RPMI8226 (cell line): ENCODE measurements at regions not wholly inside any gene's neighbourhood (a gene's known extent, or its start where the extent isn't known, plus 50 kb on each side); places are given as distances from the start of the nearest gene placed in this dataset.

ENCODE experiments used
- DNase-seq: peaks from one replicate; pipeline ENCODE4 v3.0.0-alpha.2; 2015

DNA sequence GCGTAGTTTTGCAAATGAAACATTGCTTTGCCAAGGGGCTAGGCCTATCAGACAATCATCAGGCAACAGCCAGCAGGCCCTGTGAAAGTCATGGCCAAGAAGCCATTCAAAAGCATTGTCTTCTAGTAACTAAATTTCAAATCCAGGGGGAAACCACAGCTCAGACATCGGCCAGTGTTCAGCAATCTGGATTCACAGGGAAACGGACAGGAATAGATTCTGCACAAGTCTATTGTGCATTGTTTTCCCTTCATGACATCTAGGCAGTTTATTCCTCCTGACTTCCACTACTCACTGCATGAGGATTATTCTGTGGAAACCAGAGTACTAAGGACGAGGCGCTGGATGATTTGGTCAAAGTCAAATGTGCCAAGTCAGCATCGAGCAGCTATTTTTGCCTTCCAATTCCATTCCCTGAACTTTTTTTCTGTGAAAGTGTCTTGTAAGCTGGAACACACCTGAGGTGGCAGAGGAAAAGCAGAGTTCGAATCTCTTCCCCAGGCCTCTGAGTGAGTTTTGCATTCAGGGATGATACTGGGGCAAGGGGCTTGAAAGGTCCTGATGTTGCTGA lies 75.4 kb downstream of the VCPKMT start:
- no peak for DNase-seq

DNA sequence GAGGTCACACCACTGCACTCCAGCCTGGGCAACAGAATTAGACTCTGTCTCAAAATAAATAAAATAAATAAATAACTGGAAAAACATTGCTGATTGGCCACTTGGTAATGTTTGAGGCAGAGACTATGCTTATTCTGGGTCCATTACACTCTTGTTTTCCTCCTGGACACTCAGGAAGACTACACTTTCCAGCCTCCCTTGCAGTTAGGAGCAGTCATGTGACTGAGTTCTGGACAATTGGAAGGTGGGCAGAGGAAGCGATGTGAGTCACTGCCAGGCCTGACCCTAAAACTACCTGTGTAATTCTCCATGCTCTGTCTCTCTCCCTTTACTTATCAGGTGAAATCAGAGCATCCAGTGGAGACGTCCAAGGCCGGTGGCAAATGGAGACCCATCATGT lies 74.4 kb downstream of the VCPKMT start:
- no peak for DNase-seq

DNA sequence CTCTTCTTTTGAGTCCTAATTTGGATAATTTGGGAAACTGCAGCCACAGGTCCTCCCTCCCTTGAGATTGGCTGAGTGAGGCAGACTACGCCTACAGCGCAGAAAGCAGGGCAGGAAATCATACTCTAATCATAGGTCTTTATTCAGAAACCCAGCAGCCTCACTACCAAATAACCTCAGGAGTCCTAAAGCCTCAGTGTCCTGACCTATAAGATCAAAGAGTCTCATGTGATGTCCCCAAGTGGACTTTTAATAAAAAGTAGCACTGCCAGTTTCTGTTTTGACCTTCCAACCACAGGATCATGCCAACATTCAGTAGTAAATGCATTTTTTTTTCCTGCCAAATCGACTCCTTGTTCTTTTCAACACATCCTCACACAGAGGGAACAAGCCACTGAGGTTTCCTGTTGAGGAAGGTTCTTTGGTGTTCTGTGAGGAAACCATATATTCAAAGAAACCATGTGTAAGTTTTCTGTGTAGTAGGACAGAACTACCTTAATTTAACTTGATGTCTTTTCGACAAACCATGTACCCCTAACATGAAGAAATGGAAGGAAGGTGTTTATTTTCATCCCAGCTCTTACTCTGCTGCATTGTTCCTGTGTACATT lies 72.2 kb downstream of the VCPKMT start:
- DNase-seq = no peak

DNA sequence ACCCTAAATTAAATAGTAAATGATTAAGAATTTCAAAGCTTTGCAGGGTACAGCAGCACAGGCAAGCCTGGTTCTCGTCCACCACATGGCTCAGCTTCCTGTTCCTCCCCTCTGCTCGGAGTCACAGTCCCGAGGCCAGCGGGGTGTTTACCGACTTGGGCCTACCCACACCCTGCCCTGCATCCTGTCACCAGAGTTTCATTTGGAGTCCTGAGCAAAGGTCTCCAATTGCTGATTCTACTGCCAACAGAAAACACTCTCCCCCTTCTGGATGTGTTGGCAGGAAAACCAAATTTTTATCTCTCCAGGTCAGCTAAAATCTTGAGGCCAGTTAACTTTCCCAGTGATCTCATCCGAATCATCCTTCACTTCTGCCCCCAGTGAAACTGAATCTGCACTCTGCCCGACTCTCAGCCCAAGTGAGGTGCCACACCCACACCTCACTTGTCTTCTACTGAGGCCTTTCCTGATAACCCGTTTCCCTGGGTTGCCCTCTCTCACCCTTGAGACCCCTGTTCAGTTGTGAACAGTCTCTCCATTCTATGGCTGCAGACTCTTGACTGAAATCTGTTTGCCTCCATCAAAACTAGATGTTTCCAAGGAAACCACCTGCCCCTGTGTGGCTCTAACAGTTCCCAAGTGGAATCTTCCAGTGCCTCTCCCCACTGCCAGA lies 71.2 kb downstream of the VCPKMT start:
- peak; percentile 62 for DNase-seq

DNA sequence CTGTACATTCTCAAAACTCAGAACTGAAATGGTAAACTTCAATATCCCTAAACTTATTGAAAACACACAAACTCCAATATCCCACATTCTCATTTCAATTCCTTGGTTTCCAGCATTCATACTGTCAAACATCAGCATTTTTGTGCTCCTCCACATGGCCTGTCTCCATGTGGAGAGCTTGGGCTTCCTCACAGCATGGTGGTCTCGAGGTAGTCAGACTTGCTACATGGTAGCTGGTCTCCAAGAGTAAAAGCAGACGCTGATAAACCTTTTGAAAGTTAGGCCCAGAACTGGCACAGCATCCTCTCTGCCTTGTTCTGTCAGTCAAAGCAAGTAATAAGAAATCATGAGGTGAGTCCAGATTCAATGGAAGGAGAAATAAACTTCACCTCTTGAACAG lies 70.5 kb downstream of the VCPKMT start:
- no peak for DNase-seq

DNA sequence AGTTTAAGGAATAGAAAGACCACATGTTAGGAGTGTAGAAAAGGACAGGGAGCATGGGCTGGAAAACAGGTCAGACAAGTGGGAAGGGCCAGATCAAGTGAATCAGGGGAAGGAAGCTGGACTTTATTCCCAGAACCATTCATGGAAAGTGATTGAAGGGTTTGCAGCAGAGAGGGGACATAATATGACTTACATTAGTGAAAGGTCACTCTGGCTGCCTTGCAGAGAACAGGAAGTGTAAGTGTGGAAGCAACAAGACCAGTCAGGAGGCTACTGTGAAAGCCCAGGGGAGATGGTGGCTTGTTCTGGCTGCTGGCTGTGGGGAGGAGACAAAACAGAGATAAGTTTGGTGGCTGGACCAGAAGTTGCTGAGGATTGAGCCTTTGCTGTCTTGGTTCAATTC lies 69.1 kb downstream of the VCPKMT start:
- DNase-seq = peak; percentile 8

DNA sequence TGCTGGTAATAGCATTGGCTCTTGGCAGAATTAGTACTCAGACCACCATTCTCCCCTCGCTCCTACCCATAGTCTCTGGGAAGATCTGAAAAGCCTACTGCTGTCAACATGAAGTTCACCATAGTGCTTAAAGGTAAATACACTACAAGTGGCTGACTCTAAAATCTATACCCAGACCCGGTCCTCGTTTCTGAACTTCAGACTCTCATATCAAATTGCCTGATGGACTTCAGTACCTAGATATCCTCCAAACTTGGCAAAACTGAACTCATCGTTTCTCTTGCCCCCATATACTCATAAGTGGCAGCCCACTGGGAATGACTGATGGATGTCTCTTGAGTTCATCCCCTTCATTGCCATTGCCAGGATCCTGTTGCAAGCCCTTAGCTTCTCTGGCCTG lies 67.3 kb downstream of the VCPKMT start:
- DNase-seq = no peak

DNA sequence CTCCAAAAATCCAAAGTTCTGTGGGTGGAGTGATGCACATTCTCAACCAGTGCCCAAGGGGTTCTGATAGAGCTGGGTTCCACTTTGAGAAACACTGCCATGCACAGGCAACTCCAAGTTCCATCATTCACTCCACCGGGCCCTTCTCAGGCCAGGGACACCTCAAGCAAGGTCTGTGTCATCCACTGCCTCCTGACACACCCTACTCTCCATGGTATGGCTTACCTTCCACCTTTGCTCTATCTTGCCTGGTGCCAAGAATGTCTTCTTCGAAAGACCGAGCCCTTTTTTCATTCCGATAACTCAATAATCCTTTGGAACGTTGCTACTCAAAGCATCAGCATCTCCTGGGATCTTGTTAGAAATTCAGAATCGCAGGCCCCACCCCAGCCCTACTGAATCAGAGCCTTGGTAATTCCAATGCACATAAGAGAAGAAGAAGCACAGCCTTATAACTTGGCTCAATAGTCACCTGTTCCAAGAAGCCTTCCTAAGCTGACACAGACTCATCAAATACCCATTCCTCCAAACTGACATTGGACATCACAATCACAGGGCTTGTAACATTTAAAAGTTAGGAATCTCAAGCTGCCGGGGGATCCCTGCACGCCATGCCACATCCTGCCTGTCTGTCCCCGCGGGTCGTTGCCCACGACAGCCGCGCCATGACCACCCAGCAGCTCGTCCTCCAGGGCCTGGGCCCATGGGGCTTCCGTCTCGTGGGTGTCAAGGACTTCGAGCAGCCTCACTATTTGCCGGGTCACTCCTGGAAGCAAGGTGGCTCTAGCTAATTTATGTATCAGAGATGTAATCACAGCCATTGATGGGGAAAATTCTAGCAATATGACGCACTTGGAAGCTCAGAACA lies 66.4 kb downstream of the VCPKMT start:
- no peak for DNase-seq

DNA sequence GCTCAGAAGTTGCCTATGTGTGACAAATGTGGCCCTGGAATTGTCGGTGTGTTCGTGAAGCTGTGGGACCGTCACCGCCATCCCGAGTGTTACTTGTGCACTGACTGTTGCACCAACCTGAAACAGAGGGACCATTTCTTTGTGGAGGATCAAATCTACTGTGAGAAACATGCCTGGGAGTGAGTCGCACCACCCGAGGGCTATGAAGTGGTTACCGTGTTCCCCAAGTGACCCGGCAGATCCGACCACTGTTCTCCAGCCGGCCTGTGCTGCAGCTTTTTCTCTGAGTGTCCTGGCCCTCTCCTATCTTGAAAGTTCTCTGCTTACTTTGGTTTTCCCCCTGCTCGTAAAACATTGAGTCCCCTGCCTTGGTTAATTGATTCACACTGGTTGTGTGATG lies 65.3 kb downstream of the VCPKMT start:
- no peak for DNase-seq

DNA sequence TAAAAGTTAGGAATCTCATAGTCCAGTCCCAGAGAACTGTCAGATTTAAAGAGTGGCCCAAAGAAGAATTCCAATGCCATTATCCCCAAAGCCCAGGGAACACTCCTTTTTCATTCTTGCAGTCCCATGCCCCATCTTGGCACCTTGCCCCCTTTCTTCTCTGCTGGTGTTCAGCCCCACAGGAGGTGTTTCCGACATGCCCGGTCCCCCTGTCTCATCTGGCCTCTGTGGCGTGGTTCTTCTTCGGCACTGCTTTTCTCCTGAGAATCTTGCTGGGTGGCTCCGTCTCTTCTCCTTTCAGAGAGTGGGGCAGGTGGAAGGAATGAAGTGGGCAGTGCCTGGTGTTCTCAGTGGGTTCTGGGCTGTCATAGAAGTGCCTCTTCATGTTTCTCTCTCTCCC lies 64.7 kb downstream of the VCPKMT start:
- DNase-seq = no peak

DNA sequence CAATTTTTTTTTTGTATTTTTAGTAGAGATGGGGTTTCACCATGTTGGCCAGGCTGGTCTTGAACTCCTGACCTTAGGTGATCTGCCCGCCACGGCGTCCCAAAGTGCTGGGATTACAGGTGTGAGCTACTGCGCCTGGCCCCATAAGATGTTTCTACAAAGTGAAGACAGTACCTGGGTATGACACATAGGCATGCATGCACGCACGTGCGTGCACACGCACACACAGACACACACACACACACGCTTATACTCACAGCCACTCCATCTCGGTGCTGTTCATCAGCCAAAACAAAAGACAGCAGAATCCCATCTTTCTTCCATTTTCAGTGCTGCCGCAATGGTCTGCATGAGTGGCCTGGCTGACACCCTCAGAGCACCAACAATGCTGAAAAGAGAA lies 63.9 kb downstream of the VCPKMT start:
- DNase-seq = no peak

DNA sequence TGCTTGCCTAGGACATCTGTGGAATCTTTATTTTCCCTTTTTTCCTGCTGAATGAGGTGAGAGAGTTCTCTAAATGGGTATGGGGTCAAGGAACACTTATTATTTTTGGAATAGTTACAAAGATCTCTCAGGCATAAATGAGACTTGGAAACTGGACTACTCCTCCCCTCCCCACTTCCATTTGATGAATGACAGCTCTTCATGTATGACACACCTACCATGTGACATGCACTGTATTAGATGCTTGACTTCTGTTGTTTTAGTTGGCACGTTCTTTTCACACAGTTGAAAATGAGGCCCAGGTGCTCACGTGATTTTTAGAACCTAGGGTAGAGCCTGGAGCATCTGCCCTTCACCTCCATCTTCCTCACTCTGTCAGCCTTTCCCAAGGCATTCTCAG lies 62.4 kb downstream of the VCPKMT start:
- DNase-seq = no peak

DNA sequence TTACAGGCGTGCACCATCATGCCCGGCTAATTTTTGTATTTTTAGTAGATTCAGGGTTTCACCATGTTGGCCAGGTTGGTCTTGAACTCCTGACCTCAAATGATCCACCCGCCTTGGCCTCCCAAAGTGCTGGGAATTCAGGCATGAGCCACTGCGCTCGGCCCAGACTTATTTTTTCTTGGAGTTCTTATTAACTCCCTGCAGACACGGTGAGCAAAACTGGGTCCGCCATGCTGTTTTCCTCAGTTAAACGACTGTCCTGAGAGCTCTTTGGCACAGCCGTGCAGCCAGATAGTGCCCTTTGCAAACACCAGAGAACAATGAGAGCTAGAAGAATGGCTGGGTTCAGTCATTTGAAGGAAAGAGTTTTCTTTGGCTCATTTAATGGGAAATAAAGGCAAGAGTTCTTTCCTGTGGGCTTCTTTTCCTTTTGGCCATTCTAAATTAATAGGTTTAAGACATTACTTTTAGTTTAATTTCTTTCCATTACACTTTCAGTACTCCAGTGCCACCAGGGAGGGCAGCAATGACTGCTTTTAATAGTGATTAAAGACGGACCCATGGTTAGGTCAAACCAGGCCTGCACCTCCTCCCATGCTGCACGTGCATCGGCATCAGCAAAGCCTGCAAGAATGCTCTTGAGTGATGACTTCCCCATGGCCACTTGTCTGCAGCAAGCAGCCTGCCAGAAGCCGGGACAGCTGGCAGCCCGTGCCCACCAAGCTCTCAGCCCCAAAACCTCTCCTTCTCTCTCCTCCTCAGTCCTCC lies 60.7 kb downstream of the VCPKMT start:
- peak; percentile 27 for DNase-seq

DNA sequence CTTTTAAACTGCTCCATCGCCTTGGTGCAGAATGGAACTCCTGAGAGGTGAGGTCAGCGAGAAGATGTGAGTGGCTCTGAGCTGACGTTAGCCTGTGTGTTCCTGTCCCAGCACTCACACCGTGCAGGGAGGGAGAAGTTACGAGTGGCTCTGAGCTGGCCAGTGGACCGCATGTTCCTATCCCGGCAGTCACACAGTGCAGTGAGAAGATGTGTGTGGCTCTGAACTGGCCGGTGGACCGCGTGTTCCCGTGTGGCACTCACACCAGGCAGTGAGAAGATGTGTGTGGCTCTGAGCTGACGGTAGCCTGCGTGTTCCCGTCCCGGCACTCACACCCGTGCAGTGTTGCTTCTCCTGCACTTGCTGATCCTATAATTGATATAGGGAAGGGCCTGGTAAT lies 59.9 kb downstream of the VCPKMT start:
- DNase-seq = no peak

DNA sequence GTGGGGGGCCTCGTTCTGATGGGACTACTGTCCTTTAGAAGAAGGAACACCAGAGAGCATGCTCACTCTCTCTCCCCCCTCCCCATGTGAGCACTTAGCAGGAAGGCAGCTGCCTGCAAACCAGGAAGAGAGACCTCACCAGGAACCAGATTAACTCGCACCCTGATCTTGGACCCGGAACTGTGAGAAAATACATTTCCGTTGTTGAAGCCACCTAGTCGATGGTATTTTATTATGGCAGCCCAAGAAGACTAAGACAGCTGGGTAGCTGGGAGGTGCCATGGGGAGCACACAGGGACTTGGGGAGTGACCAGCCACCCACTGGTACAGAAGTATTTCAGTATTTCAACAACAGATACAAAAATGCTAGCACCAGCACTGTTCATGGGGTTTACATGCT lies 59.0 kb downstream of the VCPKMT start:
- no peak for DNase-seq

DNA sequence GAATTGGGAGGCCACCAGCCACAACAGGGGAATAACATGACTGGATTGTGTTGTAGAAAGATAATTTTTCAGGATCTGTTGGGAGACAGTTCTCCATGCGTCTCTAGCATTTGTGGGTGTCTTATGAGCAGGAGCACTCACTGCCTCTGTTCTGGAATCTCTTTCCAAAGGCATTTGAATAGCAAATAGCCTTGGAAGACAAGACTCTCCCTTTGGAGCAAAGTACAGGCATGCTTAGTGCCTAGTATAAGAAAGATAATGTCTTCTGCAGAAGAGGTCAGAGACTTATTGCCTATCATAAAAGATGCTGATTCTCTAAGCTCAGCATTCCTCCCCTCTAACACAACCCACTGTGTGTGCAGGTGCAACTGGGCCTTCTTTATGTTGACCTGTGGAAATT lies 58.3 kb downstream of the VCPKMT start:
- DNase-seq = no peak
